ENCODE measurements at regions not wholly inside any gene's neighbourhood (a gene's known extent, or its start where the extent isn't known, plus 50 kb on each side); places are given as distances from the start of the nearest gene placed in this dataset.

GRCh38 chr1:238088560-238089290, 198.0 kb upstream of the ZP4 start:
- TF ChIP-seq CTCF (IDR thresholded peaks at IDR 0.05; ENCODE audit: insufficient read depth, low read depth, low read length) (no peak), EZH2 (IDR thresholded peaks at IDR 0.05; ENCODE audit: insufficient read depth, low read length) (no peak)

Data from astrocyte (in vitro differentiated cells and primary cell).